ENCODE measurements at regions not wholly inside any gene's neighbourhood (a gene's known extent, or its start where the extent isn't known, plus 50 kb on each side); places are given as distances from the start of the nearest gene placed in this dataset.
A peak's percentile ranks its signal among the peaks of the same experiment; 100 is the strongest.
"Not testable (repeated sequence)": the region's sequence is repeated elsewhere in the genome, so short reads cannot be mapped to it uniquely, and the experiment has no call there.

DNA sequence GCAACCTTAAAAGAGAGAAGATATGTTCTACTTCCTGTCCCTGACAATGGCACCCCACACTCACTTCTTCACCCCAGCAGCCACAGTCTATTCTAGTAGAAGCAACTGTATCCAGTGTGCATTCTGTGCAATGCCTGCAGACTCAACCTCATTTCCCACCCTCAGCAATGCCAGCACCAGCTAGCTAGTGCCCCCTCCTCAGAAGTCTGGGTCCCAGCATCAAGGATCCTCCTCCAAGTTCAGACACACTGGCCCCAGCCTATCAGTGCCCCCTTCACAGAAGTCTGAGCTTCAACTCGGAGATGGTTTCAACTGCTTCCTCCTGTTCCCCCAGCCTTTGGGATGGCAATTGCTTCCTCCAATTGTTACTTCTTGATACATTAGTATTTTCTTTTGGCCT is 268.3 kb downstream of the MEX3B start:
- no peak for DNase-seq (ENCODE audit: low read depth, low spot score)

DNA sequence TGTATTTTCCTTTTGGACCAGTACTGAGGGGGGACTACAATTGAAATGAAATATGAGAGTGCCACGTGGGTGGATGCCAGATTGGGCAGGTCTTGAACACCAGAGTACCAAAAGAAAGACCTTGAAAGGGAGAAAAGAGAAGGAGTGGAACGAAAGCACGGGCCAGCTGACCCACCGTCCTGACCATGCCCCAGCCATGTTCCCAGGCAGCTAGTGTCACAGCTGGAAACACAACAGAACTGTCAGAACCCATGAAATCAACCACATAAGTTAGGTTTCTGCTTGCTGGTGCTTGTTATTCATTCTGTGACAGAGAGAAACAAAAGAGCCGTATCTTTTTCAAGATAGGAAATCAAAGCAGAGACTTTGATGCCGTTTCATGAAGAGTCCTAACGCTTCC is 268.8 kb downstream of the MEX3B start:
- DNase-seq (ENCODE audit: low read depth, low spot score): no peak

DNA sequence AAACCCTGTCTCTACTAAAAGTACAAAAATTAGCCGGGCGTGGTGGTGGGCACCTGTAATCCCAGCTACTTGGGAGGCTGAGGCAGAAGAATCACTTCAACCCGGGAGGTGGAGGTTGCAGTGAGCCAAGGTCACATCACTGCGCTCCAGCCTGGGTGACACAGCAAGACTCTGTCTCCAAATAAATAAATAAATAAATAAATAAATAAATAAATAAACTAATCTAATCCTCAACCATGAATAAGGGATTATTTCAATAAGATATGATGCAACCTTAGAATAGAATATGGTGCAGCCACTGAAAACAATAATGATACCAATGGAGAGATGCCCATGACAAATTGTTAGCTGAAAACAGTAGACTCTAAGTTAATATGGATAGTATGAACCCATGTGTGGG is 270.0 kb downstream of the MEX3B start:
- DNase-seq (ENCODE audit: low read depth, low spot score): not testable (repeated sequence)

DNA sequence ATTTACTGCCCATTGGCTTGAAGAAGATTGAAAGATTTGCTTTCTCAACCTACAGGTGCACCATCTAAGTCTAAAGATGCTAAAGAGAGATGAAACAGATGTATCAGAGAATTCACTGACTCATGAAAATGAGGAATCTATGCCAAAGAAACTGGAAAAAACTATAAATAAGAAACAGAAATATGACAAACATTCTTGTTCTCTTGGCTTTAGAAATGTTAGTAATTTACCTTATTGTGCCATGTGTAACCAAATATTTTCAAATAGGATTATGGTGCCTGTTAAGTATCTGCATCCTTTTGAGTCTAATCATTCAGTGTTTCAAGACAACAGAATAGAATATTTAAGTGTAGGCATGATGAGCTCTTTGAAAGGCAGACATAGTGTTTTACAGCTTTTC is 271.5 kb downstream of the MEX3B start:
- no peak for DNase-seq (ENCODE audit: low read depth, low spot score)

DNA sequence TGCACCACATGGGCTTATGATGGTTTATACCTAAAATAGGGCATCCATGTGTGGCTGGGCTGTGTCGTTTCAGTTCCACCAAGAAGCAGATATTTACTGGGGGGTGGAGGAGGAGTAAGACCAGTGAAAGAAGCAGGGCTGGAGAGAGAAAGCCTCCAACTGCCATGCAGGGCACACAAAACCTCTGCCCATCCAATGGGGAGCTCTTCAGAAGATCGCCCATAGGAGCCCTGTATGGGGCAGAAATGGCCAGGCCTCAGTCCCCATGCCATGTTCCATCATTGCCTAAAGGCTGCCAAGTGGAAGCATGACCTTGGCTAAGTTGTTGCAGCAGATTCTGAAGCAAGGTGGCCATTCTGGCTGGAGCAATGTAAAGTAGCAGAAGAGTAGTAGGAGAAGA is 277.0 kb downstream of the MEX3B start:
- DNase-seq (ENCODE audit: low read depth, low spot score): no peak

DNA sequence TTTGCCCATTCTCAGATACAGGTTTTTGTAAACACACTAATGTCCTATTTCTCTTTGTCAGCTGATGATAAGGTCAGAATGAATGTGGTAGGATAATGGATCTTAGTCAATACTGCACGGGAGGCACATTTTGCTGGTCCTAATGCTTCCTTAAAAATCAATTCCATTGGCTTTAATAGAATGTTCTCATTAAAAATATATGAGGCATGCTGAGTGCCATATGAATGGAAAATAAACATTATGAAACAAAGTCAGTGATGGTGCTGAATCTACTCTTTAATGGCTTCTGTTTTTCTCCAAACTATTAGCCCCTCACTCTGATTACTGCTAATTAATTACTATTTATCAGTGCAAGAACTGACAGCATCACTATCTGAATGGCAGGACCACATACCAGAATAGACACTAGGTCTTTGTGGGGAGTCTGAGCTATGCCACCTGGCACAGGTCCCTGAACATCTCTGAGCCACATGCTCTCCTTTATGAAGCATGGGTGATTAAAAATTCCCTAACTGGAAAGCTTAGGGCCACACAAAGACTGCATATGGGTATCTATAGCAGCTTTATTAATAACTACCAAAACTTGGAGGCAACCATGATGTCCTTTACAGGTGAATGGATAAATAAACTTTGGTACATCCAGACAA is 278.9 kb downstream of the MEX3B start:
- no peak for DNase-seq (ENCODE audit: low read depth, low spot score)

DNA sequence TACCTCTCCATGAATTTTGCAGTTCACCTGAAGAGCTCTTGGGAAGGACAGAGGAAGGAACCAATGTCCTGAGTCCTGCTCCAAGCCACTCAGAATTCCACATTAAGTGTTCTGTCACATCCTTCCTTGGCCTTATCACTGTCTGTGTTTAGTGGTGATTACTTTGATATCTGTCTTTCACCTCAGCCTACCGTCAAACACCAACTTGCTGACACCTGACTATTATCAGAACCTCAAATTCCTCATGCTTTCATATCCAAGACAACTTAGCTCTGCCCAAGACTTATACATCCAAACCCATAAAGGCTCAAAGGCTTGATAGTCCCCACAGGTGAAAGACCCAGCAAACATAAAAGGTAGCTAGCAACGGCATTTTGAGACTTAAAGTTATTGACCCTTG is 280.0 kb downstream of the MEX3B start:
- no peak for DNase-seq (ENCODE audit: low read depth, low spot score)

DNA sequence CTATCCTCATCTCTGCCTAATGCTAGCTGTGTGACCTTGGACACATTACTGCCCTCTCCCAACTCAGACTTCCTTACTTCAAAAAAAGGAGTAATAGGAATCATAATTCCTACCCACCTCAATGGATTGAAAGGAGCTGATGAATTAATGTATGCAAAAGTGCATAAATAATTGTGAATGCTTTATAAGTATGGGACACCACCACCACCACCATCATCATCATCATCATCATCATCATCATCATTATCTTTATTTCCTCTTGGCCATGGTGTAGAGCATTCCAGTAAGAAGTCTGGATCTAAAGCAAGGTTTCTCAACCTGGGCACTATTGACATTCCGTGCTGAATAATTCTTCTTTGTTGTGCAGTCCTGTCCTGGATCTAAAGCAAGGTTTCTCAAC is 282.5 kb downstream of the MEX3B start:
- DNase-seq (ENCODE audit: low read depth, low spot score): no peak

DNA sequence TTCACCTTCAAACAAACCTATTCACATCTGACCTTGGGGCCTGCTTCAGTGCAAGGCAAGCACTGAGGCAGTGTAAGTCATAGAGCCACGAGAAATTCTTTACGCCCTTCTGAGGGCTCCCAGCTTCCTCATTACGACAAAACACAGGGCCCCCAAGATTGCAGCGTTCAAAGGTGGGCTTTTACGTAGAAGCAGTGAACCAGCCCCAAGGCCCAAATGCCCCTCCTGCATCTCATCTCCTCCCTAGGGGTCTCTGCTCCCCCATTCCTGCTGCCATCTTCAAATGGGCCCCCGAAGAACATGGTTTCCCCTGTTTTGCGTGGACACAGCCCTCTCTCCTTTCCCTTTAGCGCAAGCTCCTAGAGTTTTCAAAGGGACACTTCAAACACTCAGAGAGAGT is 285.1 kb downstream of the MEX3B start:
- DNase-seq (ENCODE audit: low read depth, low spot score): no peak

DNA sequence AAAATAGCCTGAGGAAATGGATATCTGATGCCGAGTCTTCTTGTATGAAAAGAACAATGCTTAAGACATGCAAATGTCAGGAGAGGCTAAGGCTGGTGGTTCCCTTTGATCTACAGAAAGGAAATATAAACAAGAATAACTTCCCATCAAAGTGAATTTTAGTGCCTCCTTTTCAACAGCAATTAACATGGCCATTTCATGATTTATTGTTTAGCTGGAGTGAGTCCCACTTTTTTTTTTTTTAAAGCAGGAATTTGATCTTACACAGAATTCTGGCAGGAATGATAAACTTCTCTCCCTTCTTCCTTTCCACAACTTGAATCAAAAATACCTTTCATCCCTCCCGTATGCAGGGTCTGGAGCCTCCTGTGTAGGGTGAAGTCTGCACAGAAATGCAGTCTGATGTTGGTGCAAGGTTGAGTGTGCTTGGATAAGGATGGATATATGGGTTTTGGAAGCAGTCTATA is 287.0 kb downstream of the MEX3B start:
- no peak for DNase-seq (ENCODE audit: low read depth, low spot score)

DNA sequence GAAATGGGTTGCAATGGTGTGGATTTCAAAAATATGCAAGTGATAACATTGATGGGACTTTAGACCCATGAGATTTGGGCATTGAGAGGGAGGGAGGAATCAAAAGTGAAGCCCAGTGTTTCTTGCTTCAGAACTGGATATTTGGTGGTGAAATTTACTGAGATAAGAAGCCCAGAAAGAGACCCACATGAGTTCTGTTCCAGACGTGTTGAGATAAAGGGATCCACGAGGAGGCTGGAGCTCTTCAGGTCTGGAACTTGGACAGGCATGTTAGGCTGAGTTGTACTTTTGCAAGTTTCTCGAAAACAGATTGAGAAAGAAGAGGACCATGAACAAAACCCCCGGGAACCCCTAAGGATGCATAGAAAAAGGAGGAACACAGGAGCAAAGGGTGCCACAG is 290.2 kb downstream of the MEX3B start:
- no peak for DNase-seq (ENCODE audit: low read depth, low spot score)

DNA sequence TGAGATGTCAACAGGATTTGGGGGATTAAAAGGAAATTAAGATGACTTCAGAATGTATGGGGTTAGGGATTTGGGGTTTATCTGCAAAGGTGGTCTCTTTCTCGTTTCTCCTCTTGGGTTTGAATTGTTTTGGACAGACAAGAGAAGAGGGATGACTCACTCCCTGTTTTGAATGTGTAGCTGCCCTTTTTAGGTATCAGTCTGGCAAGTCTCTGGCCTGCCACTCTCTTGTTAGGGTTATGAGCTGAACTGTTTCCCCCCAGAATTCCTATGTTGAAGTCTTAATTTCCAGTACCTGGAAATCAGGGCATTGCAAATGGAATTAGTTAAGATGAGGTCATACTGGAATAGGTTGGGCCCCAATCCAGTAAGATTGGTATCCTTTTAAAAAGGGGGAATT is 291.7 kb downstream of the MEX3B start:
- no peak for DNase-seq (ENCODE audit: low read depth, low spot score)

DNA sequence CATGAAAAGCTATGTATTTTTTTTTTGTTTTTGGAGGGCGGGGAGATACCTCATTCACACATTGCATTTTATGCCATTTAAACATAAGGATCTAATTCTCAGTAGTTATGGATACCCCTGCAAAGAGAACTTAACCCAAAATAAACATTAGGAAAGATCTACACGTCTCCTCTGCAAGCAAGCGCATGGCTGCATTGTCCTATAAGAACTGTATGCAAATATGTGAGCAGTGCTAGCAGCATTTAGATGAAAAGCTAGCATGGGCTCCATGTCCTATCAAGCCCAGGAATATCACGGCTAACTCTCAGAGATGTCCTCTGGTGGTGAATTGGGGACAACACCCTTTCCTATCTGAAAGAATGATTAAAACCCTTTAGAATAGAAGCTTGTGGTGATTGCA is 292.8 kb downstream of the MEX3B start:
- no peak for DNase-seq (ENCODE audit: low read depth, low spot score)

DNA sequence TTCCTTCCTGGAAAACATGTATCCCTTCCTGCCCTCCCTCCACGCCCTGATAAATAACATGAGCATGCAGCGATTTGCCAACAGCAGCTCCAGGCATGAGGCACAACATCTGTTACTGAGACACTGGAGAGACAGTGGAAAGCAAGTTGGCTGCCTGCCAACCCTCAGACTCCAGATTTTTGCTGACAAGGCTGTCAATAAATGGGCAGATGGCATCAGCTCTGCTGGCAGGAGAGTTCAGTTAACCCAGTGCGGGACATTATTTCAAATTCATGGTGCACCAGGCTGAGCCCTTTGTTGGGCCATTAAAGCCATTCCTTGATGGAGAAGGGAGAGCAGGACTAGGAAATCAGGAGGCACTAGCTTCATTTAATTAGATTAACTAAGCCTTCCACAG is 293.3 kb downstream of the MEX3B start:
- peak; percentile 1 for DNase-seq (ENCODE audit: low read depth, low spot score)

DNA sequence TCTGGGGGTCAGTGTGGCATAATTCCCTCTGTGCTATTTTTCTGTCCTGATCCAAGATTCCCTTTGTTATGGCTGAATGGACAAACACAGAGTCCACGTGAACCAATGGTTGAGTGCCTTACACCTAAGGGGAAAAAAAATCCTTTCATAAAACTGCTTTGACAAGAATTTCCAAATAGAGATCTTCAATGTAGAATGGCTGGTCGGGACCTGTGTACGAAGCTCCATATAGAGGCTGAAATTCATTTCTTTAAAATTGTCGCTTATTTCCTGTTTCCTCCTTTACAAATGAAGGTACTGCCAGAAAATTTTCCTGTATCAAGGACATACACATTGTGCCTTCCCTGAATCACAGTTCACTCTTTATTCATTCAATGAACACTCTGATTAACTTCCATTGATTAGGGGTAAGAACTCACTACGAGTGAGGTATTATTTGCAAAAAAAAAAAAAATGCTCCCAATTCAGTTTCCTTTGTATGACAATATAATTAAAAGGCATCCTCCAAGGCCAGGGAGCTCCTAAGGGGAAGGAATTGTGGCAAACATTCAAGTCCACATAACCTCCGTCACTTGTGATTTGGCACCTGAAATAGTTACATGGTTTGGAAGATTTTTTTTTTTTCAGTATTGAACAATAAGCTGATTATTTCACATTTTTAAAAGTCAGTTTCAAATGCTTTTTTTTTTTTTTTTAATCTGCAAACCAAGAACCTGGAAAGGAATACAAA is 293.8 kb downstream of the MEX3B start:
- DNase-seq (ENCODE audit: low read depth, low spot score): no peak

DNA sequence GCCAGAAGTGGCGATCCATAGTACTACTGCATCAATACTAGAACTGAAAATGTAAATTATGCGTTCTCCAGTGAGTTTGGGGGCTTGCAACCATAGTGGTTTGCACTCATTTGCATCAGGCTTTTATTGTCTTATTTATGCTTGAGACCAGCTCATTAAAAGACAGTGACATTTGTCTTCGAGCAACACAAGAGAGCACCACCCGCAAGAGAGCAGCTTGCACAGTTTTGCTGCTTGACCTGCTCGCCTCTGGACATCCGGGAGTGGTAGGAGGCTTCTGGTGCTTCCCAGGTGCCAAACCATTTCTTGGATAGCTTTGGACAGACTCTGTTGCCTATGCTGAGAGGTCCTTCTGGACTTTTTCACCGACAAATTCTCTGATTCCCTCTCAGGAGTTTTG is 294.6 kb downstream of the MEX3B start:
- no peak for DNase-seq (ENCODE audit: low read depth, low spot score)

DNA sequence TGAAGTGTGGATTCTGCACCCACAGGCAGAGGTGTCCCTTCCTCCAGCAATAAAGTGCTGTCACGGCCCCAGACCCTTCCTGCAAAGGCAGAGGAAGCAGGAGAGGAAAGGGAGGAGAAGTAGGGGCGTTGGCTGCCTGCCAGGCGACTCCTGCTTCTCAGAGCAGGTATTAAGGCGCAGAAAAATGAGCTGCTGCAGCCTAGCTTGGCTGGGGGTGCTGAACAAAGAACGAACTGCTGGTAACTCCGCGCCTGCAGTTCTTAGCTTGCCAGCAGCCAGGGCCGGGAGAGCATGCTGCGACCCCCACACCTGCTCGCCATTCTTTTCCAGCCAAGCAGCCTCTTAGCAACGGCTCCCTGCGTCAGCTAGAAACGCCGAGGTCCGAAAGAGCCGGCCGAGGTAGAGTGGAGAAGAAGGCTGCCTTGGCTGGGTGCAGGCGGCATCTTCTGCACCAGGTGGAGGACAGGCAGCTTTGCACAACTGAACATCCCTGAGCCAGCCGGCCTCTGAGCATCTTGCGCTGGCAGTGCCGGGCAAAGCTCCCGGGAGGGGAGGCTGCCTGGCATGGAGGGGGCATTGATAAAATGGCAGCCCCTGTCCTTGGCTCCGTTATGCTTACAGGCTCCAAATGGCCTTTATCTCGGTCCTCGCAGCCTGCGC is 296.0 kb downstream of the MEX3B start:
- no peak for DNase-seq (ENCODE audit: low read depth, low spot score)

DNA sequence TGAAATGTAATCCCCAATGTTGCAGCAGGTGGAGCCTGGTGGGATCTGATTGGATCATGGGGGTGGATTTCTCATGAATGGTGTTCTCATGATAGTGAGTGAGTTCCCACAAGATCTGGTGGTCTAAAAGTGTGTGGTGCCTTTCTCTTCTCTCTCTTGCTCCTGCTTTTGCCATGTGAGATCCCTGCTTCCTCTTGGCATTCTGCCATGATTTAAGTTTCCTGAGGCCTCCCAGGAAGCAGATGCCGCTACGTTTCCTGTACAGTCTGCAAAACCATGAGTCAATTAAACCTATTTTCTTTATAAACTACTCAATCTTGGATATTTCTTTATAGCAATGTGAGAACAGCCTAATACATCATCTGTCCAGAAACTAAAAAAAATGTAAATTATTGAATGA is 298.3 kb downstream of the MEX3B start:
- DNase-seq (ENCODE audit: low read depth, low spot score): no peak

DNA sequence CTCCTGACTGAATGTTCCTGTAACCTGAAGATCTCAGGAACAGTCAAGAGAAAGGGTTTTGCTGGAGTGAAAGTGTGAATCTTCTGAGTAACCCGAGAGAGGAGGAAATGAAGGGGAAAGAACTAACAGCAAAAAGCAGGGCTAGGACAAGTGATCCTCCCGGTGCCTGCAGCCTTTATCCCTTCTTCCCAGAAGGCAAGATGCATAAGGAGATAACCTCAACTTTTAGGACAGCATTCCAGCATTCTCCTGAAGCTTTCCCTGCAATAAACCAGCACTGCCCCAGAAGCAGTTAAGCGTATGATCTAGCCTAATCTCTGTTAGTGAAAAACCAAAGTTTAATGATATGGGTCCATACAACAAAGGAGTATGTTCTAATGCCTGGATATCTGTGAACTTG is 298.8 kb downstream of the MEX3B start:
- no peak for DNase-seq (ENCODE audit: low read depth, low spot score)

DNA sequence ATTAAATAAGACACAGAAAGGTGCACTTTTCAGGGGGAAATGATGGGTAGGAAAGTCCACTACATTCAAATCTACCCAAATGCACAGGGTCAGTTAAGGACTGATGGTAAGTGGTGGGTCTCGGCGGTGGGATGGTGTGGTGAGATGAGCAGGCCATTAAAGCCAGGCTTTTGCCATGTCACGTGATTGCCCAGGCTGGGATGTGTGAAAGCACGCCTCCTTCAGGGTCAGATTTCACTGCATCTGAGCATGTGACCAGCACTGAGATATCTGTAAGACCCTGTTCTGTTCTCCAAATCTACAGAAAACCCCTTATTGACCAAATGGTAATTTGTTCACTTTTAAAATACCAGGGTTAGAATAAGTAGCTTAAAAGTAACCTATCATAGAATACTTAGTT is 301.5 kb downstream of the MEX3B start:
- DNase-seq (ENCODE audit: low read depth, low spot score): no peak

DNA sequence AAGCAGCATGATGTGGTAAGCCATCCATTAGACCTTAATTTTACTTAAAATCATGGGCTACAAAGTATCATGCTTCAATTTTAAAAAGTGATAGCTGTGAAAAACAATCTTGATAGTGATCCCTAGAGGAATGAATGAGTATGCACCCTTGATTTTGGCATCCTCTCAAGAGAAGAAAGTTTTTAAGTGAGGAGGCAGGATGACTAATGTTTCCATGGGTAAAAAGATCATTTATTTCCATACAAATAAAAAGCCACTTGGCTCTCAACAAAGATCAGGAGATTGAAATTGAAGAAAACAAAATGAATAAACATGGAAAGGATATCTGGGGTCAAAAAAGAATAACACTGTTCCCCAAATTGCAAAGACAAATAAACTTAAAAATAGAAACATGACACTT is 305.4 kb downstream of the MEX3B start:
- no peak for DNase-seq (ENCODE audit: low read depth, low spot score)

DNA sequence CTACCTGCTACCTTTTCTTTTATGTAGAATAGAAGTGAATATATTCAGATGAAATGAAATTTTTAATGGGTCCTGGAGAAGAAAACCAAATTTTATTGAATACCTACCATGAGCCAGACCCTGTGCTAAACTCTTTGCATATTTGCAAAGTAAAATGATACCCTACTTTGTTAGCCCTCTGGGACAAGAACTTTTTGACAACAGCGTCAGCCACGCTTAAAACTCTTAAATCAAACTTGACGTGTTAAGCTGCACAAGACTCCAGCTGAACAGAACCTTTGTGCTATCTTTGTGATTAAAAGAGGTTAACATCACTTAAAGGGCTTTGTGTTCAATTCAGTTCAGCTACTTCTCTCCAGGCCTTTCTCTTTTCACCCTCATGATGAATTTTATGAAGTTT is 316.5 kb downstream of the MEX3B start:
- no peak for DNase-seq (ENCODE audit: low read depth, low spot score)

DNA sequence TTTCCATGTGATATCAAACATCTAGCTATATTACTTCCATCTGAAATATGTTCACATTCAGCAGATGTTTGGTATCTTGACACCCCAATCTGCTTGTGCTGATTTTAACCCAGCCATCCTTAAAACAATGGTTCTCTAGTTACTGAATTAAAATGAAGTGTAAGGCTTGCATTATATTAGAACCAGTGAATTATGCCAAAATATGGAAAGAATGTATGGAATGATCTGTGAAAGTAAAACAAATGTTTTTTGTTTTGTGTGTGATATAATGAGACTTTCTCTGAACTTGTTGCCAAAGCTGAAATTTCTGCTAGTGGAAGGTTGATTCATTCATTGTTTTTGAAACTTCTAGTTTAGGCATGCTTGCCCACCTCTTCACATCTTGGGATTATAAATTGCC is 317.1 kb downstream of the MEX3B start:
- no peak for DNase-seq (ENCODE audit: low read depth, low spot score)

Measured in smooth muscle cell of the brain vasculature (primary cell).